H1 (cell line): ENCODE measurements at regions not wholly inside any gene's neighbourhood (a gene's known extent, or its start where the extent isn't known, plus 50 kb on each side); places are given as distances from the start of the nearest gene placed in this dataset.

Experiments
- BACH1 ChIP-seq: IDR thresholded peaks from 2 replicates; pipeline ENCODE4 v1.6.1; 2012; ENCODE audit warnings: low read length, improper control_type of control experiment
- CBX8 ChIP-seq: fragments of 300-800, 300-1000 bp; sonication (generic); IDR thresholded peaks from 2 replicates; pipeline ENCODE4 v1.7.1; 2016; ENCODE audit warnings: low read depth, low read length, borderline replicate concordance
- CREB1 ChIP-seq: IDR thresholded peaks from 2 replicates; pipeline ENCODE4 v1.6.1; 2012; ENCODE audit warnings: inconsistent platforms
- CTBP2 ChIP-seq: IDR thresholded peaks from 2 replicates; pipeline ENCODE4 v1.7.0; 2011; ENCODE audit warnings: borderline replicate concordance, mild to moderate bottlenecking, moderate library complexity, mixed read lengths, low read length; ENCODE audit not compliant: insufficient read depth, insufficient read length
- EP300 ChIP-seq, 2 experiments: IDR thresholded peaks; 1 replicate in 1 of 2; 2 replicates in 1 of 2; pipeline ENCODE4 v1.6.1; 2011 to 2012; ENCODE audit warnings: low read depth in 2 of 2, low read length in 2 of 2, mild to moderate bottlenecking in 2 of 2, borderline replicate concordance in 1 of 2, inconsistent platforms in 1 of 2, moderate library complexity in 1 of 2
- EZH2 ChIP-seq: fragments of 200-600 bp; sonication (generic); IDR thresholded peaks from 2 replicates; pipeline ENCODE4 v1.7.1; 2012; ENCODE audit warnings: low read depth, mild to moderate bottlenecking, moderate library complexity, low read length, inconsistent platforms; ENCODE audit not compliant: severe bottlenecking
- PHF8 ChIP-seq: fragments of 200-600 bp; sonication (generic); conservative IDR thresholded peaks from 2 replicates; pipeline ENCODE4 v1.7.1; 2012; ENCODE audit warnings: low read depth, mild to moderate bottlenecking, inconsistent platforms, low read length, moderate library complexity
- TF ChIP-seq, protein P1 (sequence below): IDR thresholded peaks from 2 replicates; pipeline ENCODE4 v1.6.1; 2012; ENCODE audit warnings: inconsistent platforms
- TF ChIP-seq, protein P2 (sequence below), 3 experiments: IDR thresholded peaks; 1 replicate in 2 of 3; 2 replicates in 1 of 3; pipeline versions ENCODE4 v1.5.1 to v1.6.1; 2011; ENCODE audit warnings: low read length in 3 of 3, mild to moderate bottlenecking in 3 of 3, inconsistent platforms in 2 of 3, low read depth in 1 of 3, moderate library complexity in 1 of 3; ENCODE audit not compliant: insufficient read depth in 1 of 3; ENCODE audit errors: control extremely low read depth in 1 of 3

DNA sequence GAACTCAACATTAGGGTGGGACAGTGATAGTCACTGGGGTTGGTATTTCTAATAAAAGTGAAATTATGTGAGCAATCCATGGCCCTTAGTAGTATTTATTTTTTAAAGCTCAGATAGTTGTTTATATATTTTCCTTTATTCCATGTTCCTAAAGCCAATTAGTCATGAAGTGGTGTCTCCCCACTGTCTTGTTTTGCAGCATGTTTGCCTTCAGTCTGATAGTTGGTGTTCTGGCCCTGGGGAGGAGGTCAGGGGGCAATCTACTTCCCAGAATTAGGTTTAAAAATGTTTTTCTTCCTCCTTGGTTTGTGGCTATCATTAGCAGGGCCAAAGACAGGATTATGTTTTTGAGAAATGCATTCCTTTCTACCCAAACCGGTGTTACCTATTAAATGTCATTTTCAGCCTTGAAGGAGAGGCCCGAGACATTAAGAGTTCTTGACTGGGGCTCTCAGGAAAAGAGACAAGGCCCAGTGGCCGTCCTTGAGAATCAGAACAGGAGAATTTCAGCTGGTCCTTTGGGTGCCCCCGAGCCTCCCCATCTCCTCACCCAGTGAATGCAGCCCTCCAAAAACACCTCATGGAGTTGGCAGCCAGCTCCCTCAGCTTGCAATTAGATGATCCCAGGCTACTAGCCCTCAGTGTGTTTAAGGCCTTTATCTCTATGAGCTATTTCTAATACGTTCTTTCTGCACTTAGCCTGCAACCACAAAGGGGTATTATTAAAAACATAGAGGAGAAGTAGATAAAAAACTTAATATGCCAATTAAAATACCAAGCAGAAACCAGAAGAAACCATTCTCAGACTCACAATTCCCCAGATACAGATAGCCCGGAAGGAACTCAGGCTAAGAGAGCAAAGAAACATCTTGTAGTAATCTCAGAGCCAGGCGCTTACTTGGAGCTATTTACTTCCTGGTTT lies 71.3 kb upstream of the NGF start:
- TF ChIP-seq PHF8, result no peak
- no peak for TF ChIP-seq CTBP2
- TF ChIP-seq CREB1, result no peak
- TF ChIP-seq, protein P1, sequence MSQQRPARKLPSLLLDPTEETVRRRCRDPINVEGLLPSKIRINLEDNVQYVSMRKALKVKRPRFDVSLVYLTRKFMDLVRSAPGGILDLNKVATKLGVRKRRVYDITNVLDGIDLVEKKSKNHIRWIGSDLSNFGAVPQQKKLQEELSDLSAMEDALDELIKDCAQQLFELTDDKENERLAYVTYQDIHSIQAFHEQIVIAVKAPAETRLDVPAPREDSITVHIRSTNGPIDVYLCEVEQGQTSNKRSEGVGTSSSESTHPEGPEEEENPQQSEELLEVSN, result no peak
- TF ChIP-seq EP300 (IDR thresholded peaks at IDR 0.05; ENCODE audit: borderline replicate concordance in 1 of 2, low read depth in 2 of 2, low read length in 2 of 2), result no peak
- TF ChIP-seq, protein P2, sequence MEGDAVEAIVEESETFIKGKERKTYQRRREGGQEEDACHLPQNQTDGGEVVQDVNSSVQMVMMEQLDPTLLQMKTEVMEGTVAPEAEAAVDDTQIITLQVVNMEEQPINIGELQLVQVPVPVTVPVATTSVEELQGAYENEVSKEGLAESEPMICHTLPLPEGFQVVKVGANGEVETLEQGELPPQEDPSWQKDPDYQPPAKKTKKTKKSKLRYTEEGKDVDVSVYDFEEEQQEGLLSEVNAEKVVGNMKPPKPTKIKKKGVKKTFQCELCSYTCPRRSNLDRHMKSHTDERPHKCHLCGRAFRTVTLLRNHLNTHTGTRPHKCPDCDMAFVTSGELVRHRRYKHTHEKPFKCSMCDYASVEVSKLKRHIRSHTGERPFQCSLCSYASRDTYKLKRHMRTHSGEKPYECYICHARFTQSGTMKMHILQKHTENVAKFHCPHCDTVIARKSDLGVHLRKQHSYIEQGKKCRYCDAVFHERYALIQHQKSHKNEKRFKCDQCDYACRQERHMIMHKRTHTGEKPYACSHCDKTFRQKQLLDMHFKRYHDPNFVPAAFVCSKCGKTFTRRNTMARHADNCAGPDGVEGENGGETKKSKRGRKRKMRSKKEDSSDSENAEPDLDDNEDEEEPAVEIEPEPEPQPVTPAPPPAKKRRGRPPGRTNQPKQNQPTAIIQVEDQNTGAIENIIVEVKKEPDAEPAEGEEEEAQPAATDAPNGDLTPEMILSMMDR (IDR thresholded peaks at IDR 0.05; ENCODE audit: control extremely low read depth in 1 of 3, insufficient read depth in 1 of 3, low read depth in 1 of 3, low read length in 3 of 3), result no peak
- TF ChIP-seq BACH1, result no peak
- TF ChIP-seq CBX8, result no peak
- no peak for TF ChIP-seq EZH2
